GM18907 (cell line): ENCODE measurements at regions not wholly inside any gene's neighbourhood (a gene's known extent, or its start where the extent isn't known, plus 50 kb on each side); places are given as distances from the start of the nearest gene placed in this dataset.

Source experiments
- ATAC-seq: cut with Tn5 transposase; IDR thresholded peaks from one replicate; pipeline ENCODE4 v1.9.1; 2021; ENCODE audit warnings: mild to moderate bottlenecking, moderate library complexity; ENCODE audit not compliant: unreplicated experiment

- no peak for ATAC-seq
These were observed 60.1 kb upstream of the LAPTM4A start for GRCh38 chr2:20111311-20112131.

GRCh38 chr2:20110876-20111275 lies 59.4 kb upstream of the LAPTM4A start:
- no peak for ATAC-seq

GRCh38 chr2:20110383-20110782 lies 59.0 kb upstream of the LAPTM4A start:
- ATAC-seq: no peak

GRCh38 chr2:20108655-20109396 lies 57.4 kb upstream of the LAPTM4A start:
- ATAC-seq: no peak

GRCh38 chr2:20107776-20108175 lies 56.3 kb upstream of the LAPTM4A start:
- ATAC-seq: no peak

- ATAC-seq: no peak
These were observed 55.9 kb upstream of the LAPTM4A start for GRCh38 chr2:20107352-20107751.

GRCh38 chr2:20106746-20107145 lies 55.3 kb upstream of the LAPTM4A start:
- no peak for ATAC-seq

- no peak for ATAC-seq
These were observed 53.6 kb upstream of the LAPTM4A start for GRCh38 chr2:20104900-20105545.

- ATAC-seq: no peak
These were observed 52.1 kb upstream of the LAPTM4A start for GRCh38 chr2:20103530-20103929.
